ENCODE measurements at regions not wholly inside any gene's neighbourhood (a gene's known extent, or its start where the extent isn't known, plus 50 kb on each side); places are given as distances from the start of the nearest gene placed in this dataset.

DNA sequence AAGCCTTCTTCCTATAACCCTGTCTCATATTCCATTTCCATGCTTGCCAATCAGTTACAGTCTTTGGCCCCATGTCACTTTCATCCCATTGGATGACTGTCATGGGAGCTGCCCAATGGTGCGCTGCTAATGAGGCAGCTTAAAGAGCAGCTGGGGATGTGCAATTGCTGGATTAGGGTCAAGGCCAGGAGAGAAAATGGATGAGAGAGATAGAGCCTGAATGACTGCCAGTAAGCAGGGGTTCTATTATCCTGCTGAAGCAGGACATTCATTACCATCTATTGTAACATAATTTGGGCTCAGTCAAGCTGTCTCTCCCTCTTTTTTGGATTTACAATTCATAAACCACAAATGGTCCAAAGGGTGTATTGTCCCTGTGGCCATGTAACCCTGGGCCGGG is 909.0 kb downstream of the CENPC start:
- in situ Hi-C loops (cut with HindIII; ENCODE audit: low sequenced_read_pairs): no loop called here

- in situ Hi-C loops (cut with HindIII; ENCODE audit: low sequenced_read_pairs): no loop called here
Observed at GRCh38 chr4:66633477-66633876, 911.8 kb downstream of the CENPC start.

DNA sequence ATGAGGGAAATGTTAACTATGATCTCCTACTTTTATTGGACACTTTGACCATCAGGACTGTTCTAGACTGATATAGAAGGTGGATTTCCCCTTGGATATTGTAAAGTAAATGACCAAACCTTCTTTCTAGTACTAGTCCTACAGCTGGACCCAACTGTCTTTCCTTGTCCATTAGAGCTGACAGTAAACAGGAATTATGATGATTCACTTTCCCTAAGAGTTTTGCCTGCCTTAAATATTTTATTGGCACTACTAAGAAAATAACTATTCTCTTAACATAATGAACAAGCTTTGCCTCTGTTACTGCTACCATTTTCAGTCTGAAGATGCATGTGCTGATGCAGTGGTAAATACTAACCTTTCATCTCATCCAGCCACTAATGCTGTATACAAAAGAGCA is 915.4 kb downstream of the CENPC start:
- in situ Hi-C loops (cut with HindIII; ENCODE audit: low sequenced_read_pairs): no loop called here

DNA sequence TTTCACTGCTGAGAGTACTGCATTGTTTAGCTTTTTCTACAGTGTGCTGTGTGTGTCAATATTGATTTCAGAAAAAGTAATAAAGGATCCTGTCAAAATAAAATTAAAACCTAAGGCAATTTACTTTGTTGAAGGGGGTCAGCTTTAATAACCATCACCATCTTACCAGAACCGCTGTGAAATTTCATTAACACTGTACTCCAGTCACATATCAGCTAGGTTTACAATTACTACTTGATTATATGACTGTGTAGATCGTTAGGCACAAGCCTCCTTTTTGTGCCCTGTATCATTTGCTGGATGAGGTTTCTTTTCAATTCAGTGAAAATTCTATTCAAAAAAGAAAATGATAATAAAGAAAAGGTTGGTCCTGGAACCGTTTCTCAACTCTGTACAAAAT is 917.2 kb downstream of the CENPC start:
- in situ Hi-C loops (cut with HindIII; ENCODE audit: low sequenced_read_pairs): no loop called here

GRCh38 chr4:66625480-66625879 is 919.8 kb downstream of the CENPC start:
- in situ Hi-C loops (cut with HindIII; ENCODE audit: low sequenced_read_pairs): no loop called here

- in situ Hi-C loops (cut with HindIII; ENCODE audit: low sequenced_read_pairs): no loop called here
Observed at GRCh38 chr4:66613591-66613990, 931.7 kb downstream of the CENPC start.

GRCh38 chr4:66609014-66609413 is 936.3 kb downstream of the CENPC start:
- in situ Hi-C loops (cut with HindIII; ENCODE audit: low sequenced_read_pairs): no loop called here

DNA sequence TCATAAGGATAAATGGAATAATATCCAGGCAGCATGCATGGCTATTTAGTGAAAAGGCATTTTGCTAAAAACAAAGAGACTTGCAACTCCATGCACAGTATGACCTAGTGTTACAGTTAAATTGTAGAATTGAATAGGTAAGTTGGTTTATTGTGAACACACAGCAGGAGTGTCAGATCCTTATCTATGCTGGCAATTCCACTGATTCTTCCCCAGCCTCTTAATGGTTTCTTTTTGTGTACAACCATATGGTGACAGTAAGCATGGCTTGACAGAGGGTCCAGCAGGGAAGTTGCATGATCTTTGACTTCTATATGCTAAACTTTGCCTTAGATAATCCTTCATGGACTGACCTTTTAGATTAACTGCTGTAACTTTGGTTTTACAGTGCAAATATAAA is 936.6 kb upstream of the EPHA5 start:
- in situ Hi-C loops (cut with HindIII; ENCODE audit: low sequenced_read_pairs): no loop called here

- in situ Hi-C loops (cut with HindIII; ENCODE audit: low sequenced_read_pairs): no loop called here
Observed at GRCh38 chr4:66606215-66606614, 935.9 kb upstream of the EPHA5 start.

- in situ Hi-C loops (cut with HindIII; ENCODE audit: low sequenced_read_pairs): no loop called here
Observed at GRCh38 chr4:66604192-66604591, 933.9 kb upstream of the EPHA5 start.

DNA sequence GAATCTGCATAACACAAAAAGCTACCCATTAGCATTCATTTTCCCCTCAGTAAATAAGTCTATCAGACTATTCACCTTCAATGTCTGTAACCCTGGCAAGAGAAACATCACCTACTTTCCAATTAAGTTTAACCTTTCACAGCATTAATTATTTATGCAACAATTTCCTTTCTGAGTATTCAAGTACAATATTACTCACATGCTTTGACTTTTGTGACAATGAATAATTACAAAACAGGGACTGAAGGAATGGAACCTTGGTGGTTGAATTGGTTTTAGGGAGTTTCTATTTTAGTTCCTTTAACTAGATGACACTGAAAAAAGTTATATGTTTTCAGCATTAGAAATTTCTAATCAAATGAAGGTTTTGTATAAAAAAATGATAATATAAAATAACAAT is 932.3 kb upstream of the EPHA5 start:
- in situ Hi-C loops (cut with HindIII; ENCODE audit: low sequenced_read_pairs): no loop called here

DNA sequence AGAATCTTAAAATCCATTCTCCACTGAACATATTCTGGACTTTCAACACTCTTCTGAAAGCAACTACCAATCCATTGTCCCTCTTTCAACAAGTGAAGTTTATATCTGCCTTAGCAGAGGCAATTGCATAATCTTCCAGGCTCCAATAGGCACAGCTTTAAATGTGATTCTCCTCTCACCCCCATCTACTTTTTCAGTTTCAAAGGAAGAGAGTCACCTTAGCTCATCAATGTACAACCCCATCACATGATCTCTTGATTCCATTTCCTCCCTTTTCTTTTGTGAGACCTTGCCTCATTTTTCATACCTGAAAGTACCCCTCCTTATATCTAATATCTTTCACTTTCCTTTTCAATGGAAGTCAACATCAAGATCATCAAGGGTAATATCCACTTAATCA is 921.7 kb upstream of the EPHA5 start:
- in situ Hi-C loops (cut with HindIII; ENCODE audit: low sequenced_read_pairs): no loop called here

DNA sequence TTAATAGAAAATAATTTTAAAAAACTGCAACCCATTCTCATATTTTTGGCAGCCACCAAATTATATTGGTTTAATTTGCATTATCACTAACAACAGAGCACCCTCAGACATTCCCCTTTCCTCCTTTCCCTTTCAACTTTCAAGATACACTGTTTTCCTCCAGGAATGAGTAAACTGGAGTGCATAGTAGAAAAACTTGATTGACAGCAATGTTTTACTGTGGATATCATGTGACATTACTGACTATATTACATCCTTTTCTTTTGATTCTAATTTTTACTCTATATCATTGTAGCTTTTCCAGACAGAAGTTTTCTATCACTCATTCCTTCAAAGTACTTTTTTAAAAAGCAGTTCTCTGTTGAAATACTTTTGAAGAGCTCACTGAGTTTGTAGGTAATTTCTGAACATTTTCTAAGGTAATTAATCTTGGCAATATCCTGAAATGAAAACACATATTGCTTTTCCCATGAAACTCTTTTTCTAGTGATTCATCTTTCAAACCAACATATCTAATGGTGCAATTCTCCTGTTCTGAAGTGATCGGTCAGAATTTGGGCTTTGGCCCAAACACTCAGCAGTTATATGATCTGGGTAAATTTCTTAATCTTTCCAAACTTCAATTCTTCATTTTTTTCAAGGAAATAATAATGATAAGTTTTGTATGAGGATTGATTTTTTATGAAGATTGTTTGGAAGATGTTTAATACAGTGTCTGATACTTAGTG is 920.4 kb upstream of the EPHA5 start:
- in situ Hi-C loops (cut with HindIII; ENCODE audit: low sequenced_read_pairs): no loop called here

GRCh38 chr4:66589183-66589582 is 918.9 kb upstream of the EPHA5 start:
- in situ Hi-C loops (cut with HindIII; ENCODE audit: low sequenced_read_pairs): no loop called here

- in situ Hi-C loops (cut with HindIII; ENCODE audit: low sequenced_read_pairs): no loop called here
Observed at GRCh38 chr4:66585767-66586166, 915.5 kb upstream of the EPHA5 start.

DNA sequence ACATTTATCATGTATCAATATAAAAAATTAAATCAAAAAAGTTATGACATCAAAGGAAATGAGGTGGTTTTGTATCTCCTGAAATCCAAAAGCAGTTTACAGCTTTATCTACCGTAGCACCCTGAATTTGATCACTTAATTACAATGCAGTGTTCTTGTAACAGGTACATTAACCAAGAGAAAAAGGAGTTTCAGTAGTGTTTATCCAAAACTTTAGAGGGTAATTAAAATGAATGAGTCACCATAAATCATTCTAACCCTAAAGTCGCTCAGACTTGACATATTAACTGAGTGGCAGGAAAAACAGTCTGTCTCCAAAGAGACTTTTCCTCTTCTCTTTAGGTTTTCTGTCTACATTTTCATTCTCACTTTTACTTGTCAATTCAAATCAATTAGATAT is 907.6 kb upstream of the EPHA5 start:
- in situ Hi-C loops (cut with HindIII; ENCODE audit: low sequenced_read_pairs): no loop called here

- in situ Hi-C loops (cut with HindIII; ENCODE audit: low sequenced_read_pairs): no loop called here
Observed at GRCh38 chr4:66575008-66575696, 904.9 kb upstream of the EPHA5 start.

GRCh38 chr4:66574145-66574978 is 904.1 kb upstream of the EPHA5 start:
- in situ Hi-C loops (cut with HindIII; ENCODE audit: low sequenced_read_pairs): no loop called here

- in situ Hi-C loops (cut with HindIII; ENCODE audit: low sequenced_read_pairs): no loop called here
Observed at GRCh38 chr4:66572949-66573348, 902.7 kb upstream of the EPHA5 start.

DNA sequence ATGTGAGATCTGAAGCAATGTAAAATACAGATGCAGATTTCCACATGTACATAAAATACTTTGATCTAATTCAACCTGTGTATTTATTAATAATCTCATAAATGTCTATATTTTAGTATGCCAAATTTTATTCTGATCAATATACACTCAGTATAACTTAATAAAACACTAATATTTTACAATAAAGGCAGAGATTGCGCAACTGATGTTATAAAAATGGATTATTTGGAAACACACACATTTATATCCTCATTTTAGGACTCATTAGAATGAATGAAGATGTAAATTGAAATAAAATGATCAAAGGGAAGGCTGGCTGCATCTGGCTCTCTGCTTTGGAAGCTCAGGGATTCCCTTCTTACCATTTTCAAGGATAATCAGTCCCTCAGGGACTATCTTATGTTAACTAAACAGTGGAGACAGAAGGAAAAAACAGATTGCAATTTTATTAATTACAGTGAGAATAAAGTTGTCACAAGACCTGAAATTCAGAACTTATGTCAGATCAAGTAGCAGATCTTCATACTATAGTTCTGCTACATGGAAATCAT is 900.9 kb upstream of the EPHA5 start:
- in situ Hi-C loops (cut with HindIII; ENCODE audit: low sequenced_read_pairs): no loop called here

- in situ Hi-C loops (cut with HindIII; ENCODE audit: low sequenced_read_pairs): no loop called here
Observed at GRCh38 chr4:66569228-66569627, 898.9 kb upstream of the EPHA5 start.

DNA sequence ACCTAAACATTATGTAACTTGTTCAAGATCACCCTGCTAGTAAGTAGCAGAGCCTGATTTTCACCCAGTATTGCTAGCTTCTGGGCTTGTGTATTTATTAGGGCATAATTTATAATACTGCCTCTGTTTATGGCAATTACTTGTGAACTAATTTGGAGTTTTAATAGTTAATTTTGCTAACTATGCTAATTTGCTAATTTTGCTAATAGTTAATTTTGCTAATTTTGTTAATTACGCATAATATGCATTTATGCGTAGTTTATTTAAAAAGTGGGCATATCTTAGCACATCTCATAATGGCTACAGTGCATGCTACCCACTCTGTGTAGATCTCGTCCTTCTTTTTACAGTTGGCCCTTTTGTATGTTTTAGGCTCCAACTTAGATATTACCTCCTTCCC is 898.1 kb upstream of the EPHA5 start:
- in situ Hi-C loops (cut with HindIII; ENCODE audit: low sequenced_read_pairs): no loop called here

Data from DLD1 (cell line).